H1 (cell line): ENCODE measurements at regions not wholly inside any gene's neighbourhood (a gene's known extent, or its start where the extent isn't known, plus 50 kb on each side); places are given as distances from the start of the nearest gene placed in this dataset.
"Not testable (repeated sequence)": the region's sequence is repeated elsewhere in the genome, so short reads cannot be mapped to it uniquely, and the experiment has no call there.

Source experiments
- CTCF ChIA-PET: fragments of 300-600 bp; sonication (Branson Sonifier 250); formaldehyde crosslinking; loops from one replicate; lab custom pipeline; 2021; ENCODE audit not compliant: partially characterized antibody; lab: Charles Lee
- POLR2A ChIA-PET: fragments of 300-600 bp; sonication (Branson Sonifier 250); formaldehyde crosslinking; loops from one replicate; lab custom pipeline; 2021; ENCODE audit warnings: inconsistent platforms; ENCODE audit not compliant: partially characterized antibody; lab: Charles Lee
- DNase-seq, 2 experiments: peaks; one replicate each; pipeline versions ENCODE4 v3.0.0 to v3.0.0-alpha.2; 2010 to 2022; ENCODE audit warnings: low spot score in 2 of 2, low read depth in 1 of 2, mixed read lengths in 1 of 2
- FAIRE-seq: peaks from 2 replicates; lab custom pipeline; 2011; peaks lifted over from hg19 to GRCh38; lab: Jason Lieb, UNC
- H2AFZ ChIP-seq: 2 replicates; pipeline ENCODE4 v1.8.1; 2012; ENCODE audit warnings: low read length, inconsistent platforms
- H2AK5ac ChIP-seq: 2 replicates; pipeline ENCODE4 v1.6.1; 2013; ENCODE audit warnings: low read depth, low read length
- H2BK120ac ChIP-seq: replicated peaks from 2 replicates; pipeline ENCODE3; 2013; ENCODE audit warnings: low read depth, low read length, inconsistent platforms
- H2BK12ac ChIP-seq: 2 replicates; pipeline ENCODE4 v1.6.1; 2013; ENCODE audit warnings: low read depth, low read length
- H2BK15ac ChIP-seq: 2 replicates; pipeline ENCODE4 v1.6.1; 2013; ENCODE audit warnings: low read length
- H2BK20ac ChIP-seq: 2 replicates; pipeline ENCODE4 v1.6.1; 2013; ENCODE audit warnings: low read length
- H2BK5ac ChIP-seq: 2 replicates; pipeline ENCODE4 v1.6.1; 2013; ENCODE audit warnings: low read depth, low read length
- H3K14ac ChIP-seq: 2 replicates; pipeline ENCODE4 v1.6.1; 2013; ENCODE audit warnings: inconsistent platforms; ENCODE audit not compliant: insufficient read length
- H3K18ac ChIP-seq: 2 replicates; pipeline ENCODE4 v1.6.1; 2013; ENCODE audit warnings: low read length; ENCODE audit errors: extremely low read depth
- H3K23ac ChIP-seq: 2 replicates; pipeline ENCODE4 v1.6.1; 2013; ENCODE audit warnings: inconsistent platforms; ENCODE audit not compliant: insufficient read length
- H3K23me2 ChIP-seq: 2 replicates; pipeline ENCODE4 v1.6.1; 2013; ENCODE audit warnings: low read depth, low read length
- H3K27ac ChIP-seq: 2 replicates; pipeline ENCODE4 v1.6.1; 2011; ENCODE audit warnings: low read depth, low read length, inconsistent platforms
- H3K27me3 ChIP-seq, 4 experiments: replicated peaks in 1 of 4; 1 replicate in 1 of 4; 2 replicates in 3 of 4; pipeline versions ENCODE4 v1.6.1 to v1.8.1; 2011 to 2013; ENCODE audit warnings: low read length in 3 of 4, mild to moderate bottlenecking in 3 of 4, inconsistent platforms in 2 of 4, mixed read lengths in 2 of 4, moderate library complexity in 1 of 4; ENCODE audit not compliant: control insufficient read depth in 3 of 4, insufficient read depth in 3 of 4; ENCODE audit errors: extremely low read depth in 1 of 4
- H3K36me3 ChIP-seq, 4 experiments: 2 replicates each; pipeline versions ENCODE4 v1.6.1 to v1.8.1; 2011 to 2013; ENCODE audit warnings: mild to moderate bottlenecking in 4 of 4, low read length in 3 of 4, moderate library complexity in 2 of 4, control low read depth in 1 of 4, inconsistent platforms in 1 of 4; ENCODE audit not compliant: insufficient read depth in 4 of 4, control insufficient read depth in 2 of 4
- H3K4ac ChIP-seq: replicated peaks from 2 replicates; pipeline ENCODE3; 2013; ENCODE audit warnings: low read length, low read depth, mixed read lengths, inconsistent platforms; ENCODE audit not compliant: insufficient read length
- H3K4me1 ChIP-seq, 4 experiments: replicated peaks in 1 of 4; 1 replicate in 1 of 4; 2 replicates in 3 of 4; pipeline versions ENCODE4 v1.6.1 to v1.8.1; 2011 to 2013; ENCODE audit warnings: low read length in 3 of 4, inconsistent platforms in 2 of 4, mixed read lengths in 1 of 4; ENCODE audit not compliant: insufficient read depth in 4 of 4, control insufficient read depth in 3 of 4
- H3K4me2 ChIP-seq, 2 experiments: 2 replicates each; pipeline versions ENCODE4 v1.6.1 to v1.8.1; 2011 to 2013; ENCODE audit warnings: low read depth in 2 of 2, low read length in 2 of 2, control low read depth in 1 of 2, inconsistent platforms in 1 of 2, mild to moderate bottlenecking in 1 of 2; ENCODE audit not compliant: insufficient read depth in 1 of 2
- H3K4me3 ChIP-seq, 4 experiments: fragments of 200-600, 300-600 bp in 1 of 4; sonication (generic), shearing (Covaris generic), sonication (Bioruptor Twin) in 1 of 4; 2 replicates each; pipeline versions ENCODE4 v1.5.1 to v1.8.1; 2011 to 2016; ENCODE audit warnings: low read length in 4 of 4, low read depth in 3 of 4, control low read depth in 2 of 4, inconsistent platforms in 2 of 4, mild to moderate bottlenecking in 2 of 4, mixed read lengths in 1 of 4, moderate library complexity in 1 of 4; ENCODE audit not compliant: insufficient read depth in 2 of 4; ENCODE audit errors: extremely low read depth in 1 of 4
- H3K56ac ChIP-seq: replicated peaks from 2 replicates; pipeline ENCODE3; 2013; ENCODE audit warnings: low read depth, mild to moderate bottlenecking, mixed read lengths, low read length, inconsistent platforms; ENCODE audit not compliant: insufficient read length
- H3K79me1 ChIP-seq: 2 replicates; pipeline ENCODE4 v1.6.1; 2013; ENCODE audit warnings: low read depth, low read length, control low read depth
- H3K79me2 ChIP-seq, 2 experiments: 2 replicates each; pipeline versions ENCODE4 v1.6.1 to v1.8.1; 2012 to 2013; ENCODE audit warnings: low read length in 2 of 2, mild to moderate bottlenecking in 2 of 2, inconsistent platforms in 1 of 2; ENCODE audit not compliant: insufficient read depth in 2 of 2, control insufficient read depth in 1 of 2
- H3K9ac ChIP-seq, 4 experiments: replicated peaks in 1 of 4; 1 replicate in 1 of 4; 2 replicates in 3 of 4; pipeline versions ENCODE4 v1.6.1 to v1.8.1; 2011 to 2013; ENCODE audit warnings: low read depth in 3 of 4, low read length in 3 of 4, control low read depth in 2 of 4, mild to moderate bottlenecking in 2 of 4, moderate library complexity in 2 of 4, inconsistent platforms in 1 of 4; ENCODE audit errors: extremely low read depth in 1 of 4
- H3K9me3 ChIP-seq, 2 experiments: 2 replicates each; pipeline versions ENCODE4 v1.6.1 to v1.8.1; 2012 to 2013; ENCODE audit warnings: mild to moderate bottlenecking in 2 of 2, moderate library complexity in 2 of 2, control low read depth in 1 of 2, inconsistent platforms in 1 of 2, low read depth in 1 of 2, low read length in 1 of 2, mixed read lengths in 1 of 2; ENCODE audit not compliant: insufficient read depth in 2 of 2
- H4K20me1 ChIP-seq, 2 experiments: replicated peaks in 1 of 2; 2 replicates each; pipeline versions ENCODE3 to v1.8.1; 2011 to 2013; ENCODE audit warnings: inconsistent platforms in 2 of 2, low read length in 2 of 2, mild to moderate bottlenecking in 1 of 2; ENCODE audit not compliant: insufficient read depth in 2 of 2, control insufficient read depth in 1 of 2
- H4K5ac ChIP-seq: 2 replicates; pipeline ENCODE4 v1.6.1; 2013; ENCODE audit warnings: low read length, low read depth, mixed read lengths, inconsistent platforms; ENCODE audit not compliant: insufficient read length
- H4K8ac ChIP-seq: 2 replicates; pipeline ENCODE4 v1.8.0; 2013; ENCODE audit warnings: mild to moderate bottlenecking, moderate library complexity, low read length, inconsistent platforms; ENCODE audit not compliant: insufficient read depth; ENCODE audit errors: extremely low read depth
- H4K91ac ChIP-seq: replicated peaks from 2 replicates; pipeline ENCODE3; 2013; ENCODE audit warnings: low read length, mixed read lengths, inconsistent platforms; ENCODE audit not compliant: insufficient read length
- WGBS, 2 experiments: shearing (Covaris generic) in 1 of 2; methylation state at CpG; one replicate each; pipeline versions ENCODE4 v1.1.6 to v1.1.7; 2013 to 2015; ENCODE audit warnings: low lambda C conversion rate in 2 of 2, mixed read lengths in 2 of 2, inconsistent platforms in 1 of 2, low coverage in 1 of 2, missing lambda C conversion rate in 1 of 2; ENCODE audit not compliant: insufficient replicate concordance in 2 of 2, insufficient coverage in 1 of 2, insufficient read length in 1 of 2; ENCODE audit errors: extremely low coverage in 1 of 2, missing lambda C conversion rate in 1 of 2; 5-methylcytosine and 5-hydroxymethylcytosine counted together

DNA sequence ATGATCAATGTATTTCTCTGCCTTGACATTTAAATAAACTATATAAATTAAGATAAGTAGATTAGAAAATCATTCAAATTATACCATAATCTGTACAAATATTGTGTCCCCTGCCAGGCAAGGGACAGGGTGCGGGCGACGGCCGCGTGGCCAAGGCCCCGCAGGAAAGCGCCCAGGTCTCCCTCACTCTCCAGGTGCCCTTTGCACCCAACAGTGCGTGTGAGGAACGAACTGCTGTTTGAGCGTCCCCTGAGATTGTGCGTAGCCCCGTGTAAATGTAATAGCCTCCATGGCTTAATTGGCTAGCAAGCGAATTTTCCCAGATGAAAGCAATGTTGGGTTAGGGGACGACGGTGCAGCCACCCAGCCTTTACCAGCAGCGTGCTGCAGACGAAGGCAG lies 161.4 kb downstream of the SYT15 start:
- H2BK15ac ChIP-seq, H2BK20ac ChIP-seq, H4K5ac ChIP-seq, H3K27me3 ChIP-seq, H3K79me1 ChIP-seq, H3K4me3 ChIP-seq, H3K56ac ChIP-seq, H3K4me1 ChIP-seq, H4K20me1 ChIP-seq, H2AFZ ChIP-seq, H3K79me2 ChIP-seq, H3K9me3 ChIP-seq, H3K23me2 ChIP-seq, H3K18ac ChIP-seq, DNase-seq, H2BK12ac ChIP-seq, FAIRE-seq, H4K91ac ChIP-seq, H2BK5ac ChIP-seq, H3K4me2 ChIP-seq, H3K23ac ChIP-seq, H3K27ac ChIP-seq, H3K9ac ChIP-seq, POLR2A ChIA-PET, H3K36me3 ChIP-seq, H3K4ac ChIP-seq, H2BK120ac ChIP-seq, H4K8ac ChIP-seq, CTCF ChIA-PET, H2AK5ac ChIP-seq, H3K14ac ChIP-seq: not testable (repeated sequence)
- 98% methylated on average over 12 of the region's 17 CpGs; no CpG with 5 or more reads in 1 of the 2 experiments for WGBS, 2 experiments

- H3K79me2 ChIP-seq, H3K36me3 ChIP-seq, H2AFZ ChIP-seq, H3K9me3 ChIP-seq, POLR2A ChIA-PET, H3K27ac ChIP-seq, H3K56ac ChIP-seq, H4K91ac ChIP-seq, H3K14ac ChIP-seq, H4K20me1 ChIP-seq, H2AK5ac ChIP-seq, FAIRE-seq, H3K4me2 ChIP-seq, H3K23ac ChIP-seq, H2BK120ac ChIP-seq, H3K4ac ChIP-seq, H2BK5ac ChIP-seq, H3K4me1 ChIP-seq, H4K5ac ChIP-seq, H3K79me1 ChIP-seq, H2BK20ac ChIP-seq, H3K9ac ChIP-seq, H2BK12ac ChIP-seq, H4K8ac ChIP-seq, H2BK15ac ChIP-seq, H3K18ac ChIP-seq, CTCF ChIA-PET, H3K23me2 ChIP-seq, DNase-seq, H3K4me3 ChIP-seq, H3K27me3 ChIP-seq: not testable (repeated sequence)
- 92% methylated on average over 3 of the region's 3 CpGs; no CpG with 5 or more reads in 1 of the 2 experiments for WGBS, 2 experiments
These were observed 162.2 kb upstream of the PTPN20 start for GRCh38 chr10:46749003-46749402.
